ENCODE measurements at regions not wholly inside any gene's neighbourhood (a gene's known extent, or its start where the extent isn't known, plus 50 kb on each side); places are given as distances from the start of the nearest gene placed in this dataset.

DNA sequence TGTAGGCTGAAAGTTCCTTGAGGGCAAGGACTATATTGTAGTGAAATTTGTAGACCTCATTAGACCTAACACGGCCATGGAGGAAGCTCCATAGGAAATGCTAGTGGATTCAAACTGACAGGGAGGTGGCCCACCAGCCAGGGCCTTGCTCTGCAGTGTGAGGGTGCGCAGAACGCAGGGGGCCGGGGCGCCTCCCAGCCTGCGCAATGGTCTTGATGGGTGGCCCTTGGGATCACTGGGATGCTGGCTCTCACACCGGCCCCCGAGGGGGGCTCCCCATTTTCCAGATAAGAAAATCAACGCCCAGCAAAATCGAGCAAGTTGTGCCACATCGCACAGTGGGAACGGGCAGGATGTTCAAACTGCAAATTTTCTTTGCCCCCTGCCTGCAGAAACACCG, 655.4 kb downstream of the GALR1 start:
- H2AFZ ChIP-seq (ENCODE audit: control insufficient read depth, low read length) = no peak overlapping the region
- H3K9me1 ChIP-seq (ENCODE audit: control insufficient read depth, extremely low read depth, insufficient read depth, low read length) = no peaks in the 10 kb centered on the region
- no peaks in the 10 kb centered on the region for H3K36me3 ChIP-seq (ENCODE audit: control insufficient read depth in 2 of 2, extremely low read depth in 1 of 2, insufficient read depth in 2 of 2, low read length in 2 of 2)
- no peak overlapping the region for H3K9ac ChIP-seq (ENCODE audit: control insufficient read depth, extremely low read depth, insufficient read depth, low read length)
- DNase-seq (ENCODE audit: low read depth, low spot score) (no peak), FAIRE-seq (no peak)
- H3K27ac ChIP-seq (ENCODE audit: control insufficient read depth, insufficient read depth, low read length) = no peak overlapping the region
- H3K4me1 ChIP-seq (ENCODE audit: control insufficient read depth, extremely low read depth, insufficient read depth, low read length) = no peaks in the 10 kb centered on the region
- H3K27me3 ChIP-seq (ENCODE audit: control insufficient read depth, extremely low read depth, insufficient read depth, low read length) = no peaks in the 10 kb centered on the region
- TF ChIP-seq EZH2 (IDR thresholded peaks at IDR 0.05; ENCODE audit: low read length) = no peak
- TF ChIP-seq, protein P1, sequence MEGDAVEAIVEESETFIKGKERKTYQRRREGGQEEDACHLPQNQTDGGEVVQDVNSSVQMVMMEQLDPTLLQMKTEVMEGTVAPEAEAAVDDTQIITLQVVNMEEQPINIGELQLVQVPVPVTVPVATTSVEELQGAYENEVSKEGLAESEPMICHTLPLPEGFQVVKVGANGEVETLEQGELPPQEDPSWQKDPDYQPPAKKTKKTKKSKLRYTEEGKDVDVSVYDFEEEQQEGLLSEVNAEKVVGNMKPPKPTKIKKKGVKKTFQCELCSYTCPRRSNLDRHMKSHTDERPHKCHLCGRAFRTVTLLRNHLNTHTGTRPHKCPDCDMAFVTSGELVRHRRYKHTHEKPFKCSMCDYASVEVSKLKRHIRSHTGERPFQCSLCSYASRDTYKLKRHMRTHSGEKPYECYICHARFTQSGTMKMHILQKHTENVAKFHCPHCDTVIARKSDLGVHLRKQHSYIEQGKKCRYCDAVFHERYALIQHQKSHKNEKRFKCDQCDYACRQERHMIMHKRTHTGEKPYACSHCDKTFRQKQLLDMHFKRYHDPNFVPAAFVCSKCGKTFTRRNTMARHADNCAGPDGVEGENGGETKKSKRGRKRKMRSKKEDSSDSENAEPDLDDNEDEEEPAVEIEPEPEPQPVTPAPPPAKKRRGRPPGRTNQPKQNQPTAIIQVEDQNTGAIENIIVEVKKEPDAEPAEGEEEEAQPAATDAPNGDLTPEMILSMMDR (optimal IDR thresholded peaks at IDR 0.05 in 1 of 3, IDR thresholded peaks at IDR 0.05 in 1 of 3, conservative IDR thresholded peaks at IDR 0.05 in 1 of 3; ENCODE audit: extremely low read depth in 1 of 3, insufficient read depth in 2 of 3, low read length in 3 of 3) = no peak
- H4K20me1 ChIP-seq (ENCODE audit: control insufficient read depth, extremely low read depth, insufficient read depth, low read length) = no peaks in the 10 kb centered on the region
- no peak overlapping the region for H3K4me2 ChIP-seq (ENCODE audit: control insufficient read depth, extremely low read depth, insufficient read depth, low read depth, low read length)
- dilution Hi-C loops (cut with MboI; ENCODE audit: extremely low pct_ligation_motif_present, low sequenced_read_pairs) = no loop called here
- peaks cover 4% of the 10 kb centered on the region for H3K9me3 ChIP-seq (ENCODE audit: control insufficient read depth, low read depth, low read length)
- H3K4me3 ChIP-seq (ENCODE audit: control insufficient read depth in 2 of 3, extremely low read depth in 1 of 3, insufficient read depth in 2 of 3, low read depth in 1 of 3, low read length in 3 of 3) = no peak overlapping the region
- H3K79me2 ChIP-seq (ENCODE audit: control insufficient read depth, insufficient read depth, low read length) = no peaks in the 10 kb centered on the region

- dilution Hi-C loops (cut with MboI; ENCODE audit: extremely low pct_ligation_motif_present, low sequenced_read_pairs) = no loop called here
- peaks cover 4% of the 10 kb centered on the region for H3K9me3 ChIP-seq (ENCODE audit: control insufficient read depth, low read depth, low read length)
- no peak overlapping the region for H2AFZ ChIP-seq (ENCODE audit: control insufficient read depth, low read length)
- H3K4me1 ChIP-seq (ENCODE audit: control insufficient read depth, extremely low read depth, insufficient read depth, low read length) = no peaks in the 10 kb centered on the region
- H3K9me1 ChIP-seq (ENCODE audit: control insufficient read depth, extremely low read depth, insufficient read depth, low read length) = no peaks in the 10 kb centered on the region
- TF ChIP-seq EZH2 (IDR thresholded peaks at IDR 0.05; ENCODE audit: low read length) = no peak
- TF ChIP-seq, protein P1 (optimal IDR thresholded peaks at IDR 0.05 in 1 of 3, IDR thresholded peaks at IDR 0.05 in 1 of 3, conservative IDR thresholded peaks at IDR 0.05 in 1 of 3; ENCODE audit: extremely low read depth in 1 of 3, insufficient read depth in 2 of 3, low read length in 3 of 3) = no peak
- no peak overlapping the region for H3K4me3 ChIP-seq (ENCODE audit: control insufficient read depth in 2 of 3, extremely low read depth in 1 of 3, insufficient read depth in 2 of 3, low read depth in 1 of 3, low read length in 3 of 3)
- FAIRE-seq (no peak), DNase-seq (ENCODE audit: low read depth, low spot score) (no peak)
- H3K27me3 ChIP-seq (ENCODE audit: control insufficient read depth, extremely low read depth, insufficient read depth, low read length) = no peaks in the 10 kb centered on the region
- no peaks in the 10 kb centered on the region for H3K79me2 ChIP-seq (ENCODE audit: control insufficient read depth, insufficient read depth, low read length)
- no peak overlapping the region for H3K4me2 ChIP-seq (ENCODE audit: control insufficient read depth, extremely low read depth, insufficient read depth, low read depth, low read length)
- no peak overlapping the region for H3K9ac ChIP-seq (ENCODE audit: control insufficient read depth, extremely low read depth, insufficient read depth, low read length)
- H4K20me1 ChIP-seq (ENCODE audit: control insufficient read depth, extremely low read depth, insufficient read depth, low read length) = no peaks in the 10 kb centered on the region
- H3K36me3 ChIP-seq (ENCODE audit: control insufficient read depth in 2 of 2, extremely low read depth in 1 of 2, insufficient read depth in 2 of 2, low read length in 2 of 2) = no peaks in the 10 kb centered on the region
- no peak overlapping the region for H3K27ac ChIP-seq (ENCODE audit: control insufficient read depth, insufficient read depth, low read length)
Observed at GRCh38 chr18:77905449-77906055, 655.9 kb downstream of the GALR1 start.

All from keratinocyte (primary cell).